Mucosa of rectum (tissue), 2 donors: ENCODE measurements at regions not wholly inside any gene's neighbourhood (a gene's known extent, or its start where the extent isn't known, plus 50 kb on each side); places are given as distances from the start of the nearest gene placed in this dataset.
"Not testable (repeated sequence)": the region's sequence is repeated elsewhere in the genome, so short reads cannot be mapped to it uniquely, and the experiment has no call there.

Experiments
- H3K27ac ChIP-seq, 2 donors: one replicate each; pipeline ENCODE4 v1.7.0; 2013; ENCODE audit warnings: inconsistent platforms in 2 of 2, low read depth in 2 of 2, low read length in 2 of 2
- H3K27me3 ChIP-seq, 2 donors: one replicate each; pipeline ENCODE4 v1.7.0; 2013; ENCODE audit warnings: low read length in 2 of 2; ENCODE audit not compliant: control insufficient read depth in 2 of 2, insufficient read depth in 2 of 2
- H3K36me3 ChIP-seq, 2 donors: one replicate each; pipeline ENCODE4 v1.7.0; 2013; ENCODE audit warnings: low read length in 2 of 2; ENCODE audit not compliant: control insufficient read depth in 2 of 2, insufficient read depth in 2 of 2
- H3K4me1 ChIP-seq, 2 donors: one replicate each; pipeline ENCODE4 v1.7.0; 2013; ENCODE audit warnings: low read length in 2 of 2, mild to moderate bottlenecking in 1 of 2; ENCODE audit not compliant: control insufficient read depth in 2 of 2, insufficient read depth in 2 of 2
- H3K4me3 ChIP-seq, 2 donors: one replicate each; pipeline ENCODE4 v1.7.0; 2013; ENCODE audit warnings: low read length in 2 of 2
- H3K9ac ChIP-seq, 2 donors: one replicate each; pipeline ENCODE4 v1.7.0; 2013; ENCODE audit warnings: low read length in 2 of 2, low read depth in 1 of 2, mild to moderate bottlenecking in 1 of 2
- H3K9me3 ChIP-seq, 2 donors: one replicate each; pipeline ENCODE4 v1.7.0; 2013; ENCODE audit warnings: low read length in 2 of 2; ENCODE audit not compliant: control insufficient read depth in 2 of 2
- donor health status: healthy.
- donor health status: Normal muscosa, but diverticular disease.

- H3K27me3 ChIP-seq, H3K36me3 ChIP-seq, H3K9me3 ChIP-seq, H3K4me3 ChIP-seq, H3K9ac ChIP-seq, H3K27ac ChIP-seq, H3K4me1 ChIP-seq: not testable (repeated sequence)
Observed at GRCh38 chr1:146682227-146683125, 255.6 kb upstream of the NBPF12 start.

- not testable (repeated sequence) for H3K36me3 ChIP-seq, H3K27me3 ChIP-seq, H3K9me3 ChIP-seq
Observed at GRCh38 chr1:146673729-146674299, 264.3 kb upstream of the NBPF12 start.

GRCh38 chr1:146672608-146673007 is 265.5 kb upstream of the NBPF12 start:
- H3K36me3 ChIP-seq, H3K27ac ChIP-seq, H3K9me3 ChIP-seq, H3K27me3 ChIP-seq, H3K4me1 ChIP-seq, H3K9ac ChIP-seq, H3K4me3 ChIP-seq: not testable (repeated sequence)

More at GRCh38 chr1:146673729-146674299, 264.3 kb upstream of the NBPF12 start:
- not testable (repeated sequence) for H3K27ac ChIP-seq, H3K4me1 ChIP-seq, H3K9ac ChIP-seq, H3K4me3 ChIP-seq

- not testable (repeated sequence) for H3K4me1 ChIP-seq, H3K4me3 ChIP-seq, H3K36me3 ChIP-seq, H3K27ac ChIP-seq, H3K9ac ChIP-seq, H3K27me3 ChIP-seq, H3K9me3 ChIP-seq
Observed at GRCh38 chr1:146671588-146671987, 266.5 kb upstream of the NBPF12 start.

GRCh38 chr1:146670832-146671566 is 267.1 kb upstream of the NBPF12 start:
- not testable (repeated sequence) for H3K9ac ChIP-seq, H3K27ac ChIP-seq, H3K27me3 ChIP-seq, H3K4me3 ChIP-seq, H3K36me3 ChIP-seq, H3K9me3 ChIP-seq, H3K4me1 ChIP-seq

- not testable (repeated sequence) for H3K36me3 ChIP-seq, H3K4me1 ChIP-seq
Observed at GRCh38 chr1:146666275-146666674, 271.8 kb upstream of the NBPF12 start.

GRCh38 chr1:146660242-146660641 is 277.9 kb upstream of the NBPF12 start:
- H3K36me3 ChIP-seq, H3K9ac ChIP-seq, H3K9me3 ChIP-seq, H3K27me3 ChIP-seq, H3K4me3 ChIP-seq, H3K4me1 ChIP-seq, H3K27ac ChIP-seq: not testable (repeated sequence)

More at GRCh38 chr1:146666275-146666674, 271.8 kb upstream of the NBPF12 start:
- not testable (repeated sequence) for H3K27me3 ChIP-seq, H3K27ac ChIP-seq, H3K4me3 ChIP-seq, H3K9me3 ChIP-seq, H3K9ac ChIP-seq

GRCh38 chr1:146656356-146657060 is 281.6 kb upstream of the NBPF12 start:
- H3K27ac ChIP-seq, H3K9me3 ChIP-seq, H3K36me3 ChIP-seq, H3K27me3 ChIP-seq, H3K4me1 ChIP-seq, H3K9ac ChIP-seq, H3K4me3 ChIP-seq: not testable (repeated sequence)

- H3K27ac ChIP-seq, H3K9me3 ChIP-seq, H3K9ac ChIP-seq, H3K4me1 ChIP-seq, H3K4me3 ChIP-seq, H3K27me3 ChIP-seq, H3K36me3 ChIP-seq: not testable (repeated sequence)
Observed at GRCh38 chr1:146654763-146655162, 283.4 kb upstream of the NBPF12 start.
